ENCODE measurements at regions not wholly inside any gene's neighbourhood (a gene's known extent, or its start where the extent isn't known, plus 50 kb on each side); places are given as distances from the start of the nearest gene placed in this dataset.

- DNase-seq (ENCODE audit: low spot score) = no peak
These were observed 51.9 kb upstream of the TSPAN11 start for GRCh38 chr12:30874455-30875321.

GRCh38 chr12:30870491-30871265 lies 55.9 kb upstream of the TSPAN11 start:
- no peak for DNase-seq (ENCODE audit: low spot score)

GRCh38 chr12:30867415-30867814 lies 59.1 kb upstream of the TSPAN11 start:
- no peak for DNase-seq (ENCODE audit: low spot score)

GRCh38 chr12:30866256-30866655 lies 60.3 kb upstream of the TSPAN11 start:
- DNase-seq (ENCODE audit: low spot score) = no peak

- no peak for DNase-seq (ENCODE audit: low spot score)
These were observed 62.7 kb upstream of the TSPAN11 start for GRCh38 chr12:30863839-30864238.

- DNase-seq (ENCODE audit: low spot score) = peak; percentile 13
These were observed 64.1 kb upstream of the TSPAN11 start for GRCh38 chr12:30862486-30862885.

GRCh38 chr12:30859226-30859625 lies 67.3 kb upstream of the TSPAN11 start:
- no peak for DNase-seq (ENCODE audit: low spot score)

- no peak for DNase-seq (ENCODE audit: low spot score)
These were observed 68.1 kb upstream of the TSPAN11 start for GRCh38 chr12:30858471-30858870.

GRCh38 chr12:30853561-30854133 lies 72.9 kb upstream of the TSPAN11 start:
- no peak for DNase-seq (ENCODE audit: low spot score)

GRCh38 chr12:30850684-30851083 lies 75.9 kb upstream of the TSPAN11 start:
- DNase-seq (ENCODE audit: low spot score) = no peak

- peak; percentile 86 for DNase-seq (ENCODE audit: low spot score)
These were observed 79.3 kb upstream of the TSPAN11 start for GRCh38 chr12:30847259-30847658.

GRCh38 chr12:30846776-30847175 lies 79.8 kb upstream of the TSPAN11 start:
- no peak for DNase-seq (ENCODE audit: low spot score)

- no peak for DNase-seq (ENCODE audit: low spot score)
These were observed 80.9 kb upstream of the TSPAN11 start for GRCh38 chr12:30845676-30846075.

GRCh38 chr12:30843211-30843610 lies 83.3 kb upstream of the TSPAN11 start:
- DNase-seq (ENCODE audit: low spot score) = no peak

GRCh38 chr12:30840715-30841114 lies 85.8 kb upstream of the TSPAN11 start:
- DNase-seq (ENCODE audit: low spot score) = no peak

- DNase-seq (ENCODE audit: low spot score) = no peak
These were observed 85.0 kb upstream of the CAPRIN2 start for GRCh38 chr12:30839643-30840220.

- no peak for DNase-seq (ENCODE audit: low spot score)
These were observed 82.8 kb upstream of the CAPRIN2 start for GRCh38 chr12:30837595-30837994.

GRCh38 chr12:30836656-30837445 lies 82.1 kb upstream of the CAPRIN2 start:
- DNase-seq (ENCODE audit: low spot score) = no peak

- DNase-seq (ENCODE audit: low spot score) = no peak
These were observed 80.5 kb upstream of the CAPRIN2 start for GRCh38 chr12:30835216-30835615.

GRCh38 chr12:30830751-30831150 lies 76.0 kb upstream of the CAPRIN2 start:
- no peak for DNase-seq (ENCODE audit: low spot score)

GRCh38 chr12:30829876-30830275 lies 75.1 kb upstream of the CAPRIN2 start:
- DNase-seq (ENCODE audit: low spot score) = no peak

- DNase-seq (ENCODE audit: low spot score) = no peak
These were observed 73.9 kb upstream of the CAPRIN2 start for GRCh38 chr12:30828686-30829085.
